HUES6 (cell line): ENCODE measurements at regions not wholly inside any gene's neighbourhood (a gene's known extent, or its start where the extent isn't known, plus 50 kb on each side); places are given as distances from the start of the nearest gene placed in this dataset.

Source experiments
- H3K27ac ChIP-seq: 2 replicates; pipeline ENCODE4 v1.7.0; 2013; ENCODE audit warnings: low read depth, mild to moderate bottlenecking, low read length, inconsistent platforms
- H3K27me3 ChIP-seq: 2 replicates; pipeline ENCODE4 v1.6.1; 2013; ENCODE audit warnings: low read length; ENCODE audit not compliant: control insufficient read depth, insufficient read depth
- H3K36me3 ChIP-seq: 2 replicates; pipeline ENCODE4 v1.6.1; 2013; ENCODE audit warnings: low read length; ENCODE audit not compliant: control insufficient read depth, insufficient read depth
- H3K4me1 ChIP-seq: 2 replicates; pipeline ENCODE4 v1.6.1; 2013; ENCODE audit warnings: low read length; ENCODE audit not compliant: control insufficient read depth, insufficient read depth
- H3K4me3 ChIP-seq: 2 replicates; pipeline ENCODE4 v1.5.1; 2013; ENCODE audit warnings: low read depth, low read length
- H3K9ac ChIP-seq: one replicate; pipeline ENCODE4 v1.6.1; 2013; ENCODE audit warnings: mild to moderate bottlenecking, low read length
- H3K9me3 ChIP-seq: 2 replicates; pipeline ENCODE4 v1.6.1; 2013; ENCODE audit warnings: low read depth, low read length; ENCODE audit not compliant: control insufficient read depth, insufficient read depth

DNA sequence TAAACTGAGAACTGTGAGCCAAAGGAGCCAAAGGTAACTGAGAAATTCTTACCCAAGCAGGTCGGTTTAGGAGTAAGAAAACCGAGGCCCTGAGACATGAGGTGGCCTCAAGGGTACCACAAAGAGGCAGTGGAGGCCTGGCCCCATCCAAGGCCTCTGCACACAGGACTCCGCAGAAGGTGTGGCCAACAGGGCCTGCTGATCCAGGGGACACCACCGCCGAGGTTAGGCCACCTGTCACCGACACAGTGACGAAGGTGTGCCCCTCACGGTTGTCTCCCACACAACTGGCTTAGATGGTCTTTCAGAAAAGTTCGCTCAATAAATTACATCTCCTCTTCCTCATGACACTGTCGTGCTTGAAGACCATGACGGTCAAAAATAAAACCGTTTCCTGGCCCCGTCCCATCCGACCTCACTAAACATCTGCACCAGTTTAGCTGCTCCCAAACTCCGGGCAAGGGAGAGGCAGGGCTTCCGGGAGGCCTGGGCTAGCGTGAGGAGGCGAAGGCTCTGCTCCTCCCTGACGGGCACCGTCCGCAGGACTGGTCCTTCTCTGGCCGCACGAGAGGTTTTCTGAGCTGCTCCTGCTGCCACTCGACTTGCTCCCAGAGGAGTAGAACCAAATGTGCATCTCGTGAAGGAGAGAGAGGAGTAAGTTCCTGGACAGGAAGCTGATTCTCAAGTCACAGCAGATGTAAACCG is 442.0 kb downstream of the EIPR1 start:
- H3K4me1 ChIP-seq, result no peaks in the 10 kb centered on the region
- no peaks in the 10 kb centered on the region for H3K36me3 ChIP-seq
- no peaks in the 10 kb centered on the region for H3K27me3 ChIP-seq
- peaks cover 4% of the 10 kb centered on the region for H3K9me3 ChIP-seq
- no peak overlapping the region for H3K27ac ChIP-seq
- H3K9ac ChIP-seq, result no peak overlapping the region
- H3K4me3 ChIP-seq, result no peak overlapping the region

GRCh38 chr2:2933426-2933825 is 444.2 kb downstream of the EIPR1 start:
- H3K4me3 ChIP-seq, result no peak overlapping the region
- no peak overlapping the region for H3K27ac ChIP-seq
- H3K4me1 ChIP-seq, result no peaks in the 10 kb centered on the region
- peaks cover 18% of the 10 kb centered on the region for H3K9me3 ChIP-seq
- no peaks in the 10 kb centered on the region for H3K36me3 ChIP-seq
- H3K27me3 ChIP-seq, result no peaks in the 10 kb centered on the region
- no peak overlapping the region for H3K9ac ChIP-seq

GRCh38 chr2:2932692-2933305 is 444.8 kb downstream of the EIPR1 start:
- Histone ChIP-seq H3K27me3 (no peaks in the 10 kb centered on the region), H3K9me3 (peaks cover 18% of the 10 kb centered on the region), H3K4me3 (no peak overlapping the region), H3K27ac (no peak overlapping the region), H3K9ac (no peak overlapping the region), H3K4me1 (no peaks in the 10 kb centered on the region), H3K36me3 (no peaks in the 10 kb centered on the region)

GRCh38 chr2:2932189-2932588 is 445.4 kb downstream of the EIPR1 start:
- peaks cover 17% of the 10 kb centered on the region for H3K9me3 ChIP-seq

GRCh38 chr2:2931318-2932075 is 446.1 kb downstream of the EIPR1 start:
- no peak overlapping the region for H3K9ac ChIP-seq
- H3K27me3 ChIP-seq, result no peaks in the 10 kb centered on the region
- no peak overlapping the region for H3K27ac ChIP-seq
- H3K9me3 ChIP-seq, result peaks cover 15% of the 10 kb centered on the region
- H3K4me1 ChIP-seq, result no peaks in the 10 kb centered on the region
- no peaks in the 10 kb centered on the region for H3K36me3 ChIP-seq
- H3K4me3 ChIP-seq, result no peak overlapping the region

More at GRCh38 chr2:2932189-2932588, 445.4 kb downstream of the EIPR1 start:
- Histone ChIP-seq H3K4me1 (no peaks in the 10 kb centered on the region), H3K9ac (no peak overlapping the region), H3K4me3 (no peak overlapping the region), H3K36me3 (no peaks in the 10 kb centered on the region), H3K27me3 (no peaks in the 10 kb centered on the region), H3K27ac (no peak overlapping the region)

GRCh38 chr2:2930841-2931240 is 446.8 kb downstream of the EIPR1 start:
- H3K27ac ChIP-seq, result no peak overlapping the region
- H3K4me3 ChIP-seq, result no peak overlapping the region
- no peaks in the 10 kb centered on the region for H3K4me1 ChIP-seq
- no peak overlapping the region for H3K9ac ChIP-seq
- no peaks in the 10 kb centered on the region for H3K36me3 ChIP-seq
- peaks cover 15% of the 10 kb centered on the region for H3K9me3 ChIP-seq
- no peaks in the 10 kb centered on the region for H3K27me3 ChIP-seq

- H3K36me3 ChIP-seq, result no peaks in the 10 kb centered on the region
- no peak overlapping the region for H3K27ac ChIP-seq
- H3K4me3 ChIP-seq, result no peak overlapping the region
- H3K9me3 ChIP-seq, result peaks cover 15% of the 10 kb centered on the region
- no peak overlapping the region for H3K9ac ChIP-seq
- H3K27me3 ChIP-seq, result no peaks in the 10 kb centered on the region
- no peaks in the 10 kb centered on the region for H3K4me1 ChIP-seq
Measured at GRCh38 chr2:2926858-2927175, 450.8 kb downstream of the EIPR1 start.

- H3K9ac ChIP-seq, result no peak overlapping the region
- no peaks in the 10 kb centered on the region for H3K4me1 ChIP-seq
- no peaks in the 10 kb centered on the region for H3K36me3 ChIP-seq
- H3K27ac ChIP-seq, result no peak overlapping the region
- no peak overlapping the region for H3K4me3 ChIP-seq
- peaks cover 15% of the 10 kb centered on the region for H3K9me3 ChIP-seq
- no peaks in the 10 kb centered on the region for H3K27me3 ChIP-seq
Measured at GRCh38 chr2:2926009-2926857, 451.4 kb downstream of the EIPR1 start.

DNA sequence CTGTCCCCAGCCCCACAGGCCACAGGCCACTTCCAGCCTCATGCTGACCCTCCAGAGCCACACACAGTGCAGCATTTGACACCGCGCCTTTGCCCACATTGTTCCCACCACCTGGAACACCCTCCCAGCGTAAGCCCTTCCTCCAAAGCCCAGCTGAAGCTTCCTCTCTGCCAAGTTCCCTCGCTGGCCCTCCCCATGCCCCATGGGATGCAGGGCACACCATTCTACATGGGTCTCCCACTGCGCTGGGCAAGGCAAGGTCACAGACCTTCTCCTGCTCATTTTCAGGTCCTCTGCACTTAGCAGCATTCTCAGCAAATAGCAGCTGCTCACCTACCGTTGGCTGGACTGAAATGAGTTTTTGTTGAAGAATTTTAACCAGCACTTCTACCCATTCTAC is 455.5 kb downstream of the EIPR1 start:
- H3K27me3 ChIP-seq, result no peaks in the 10 kb centered on the region
- H3K4me1 ChIP-seq, result no peaks in the 10 kb centered on the region
- no peak overlapping the region for H3K4me3 ChIP-seq
- H3K36me3 ChIP-seq, result no peaks in the 10 kb centered on the region
- no peak overlapping the region for H3K9ac ChIP-seq
- no peak overlapping the region for H3K27ac ChIP-seq
- H3K9me3 ChIP-seq, result no peaks in the 10 kb centered on the region

- Histone ChIP-seq H3K9ac (no peak overlapping the region), H3K36me3 (no peaks in the 10 kb centered on the region), H3K4me3 (no peak overlapping the region), H3K4me1 (no peaks in the 10 kb centered on the region), H3K27me3 (no peaks in the 10 kb centered on the region), H3K9me3 (no peaks in the 10 kb centered on the region; the same call in 1 of the 2 replicates), H3K27ac (no peak overlapping the region)
Measured at GRCh38 chr2:2921011-2921720, 456.5 kb downstream of the EIPR1 start.
